Glutamatergic neuron (in vitro differentiated cells): ENCODE measurements at regions not wholly inside any gene's neighbourhood (a gene's known extent, or its start where the extent isn't known, plus 50 kb on each side); places are given as distances from the start of the nearest gene placed in this dataset.
"Not testable (repeated sequence)": the region's sequence is repeated elsewhere in the genome, so short reads cannot be mapped to it uniquely, and the experiment has no call there.

Source experiments
- DNase-seq: peaks from one replicate; pipeline ENCODE4 v3.0.0; 2022
- H3K27ac Mint-ChIP-seq: one replicate; pipeline ENCODE4 v1.8.0; 2020; ENCODE audit warnings: mild to moderate bottlenecking, mixed read lengths, inconsistent platforms; ENCODE audit not compliant: unreplicated experiment
- H3K27me3 Mint-ChIP-seq: one replicate; pipeline ENCODE4 v1.8.0; 2020; ENCODE audit warnings: mild to moderate bottlenecking, moderate library complexity, mixed read lengths, inconsistent platforms; ENCODE audit not compliant: unreplicated experiment
- H3K36me3 Mint-ChIP-seq: one replicate; pipeline ENCODE4 v1.8.0; 2020; ENCODE audit warnings: mild to moderate bottlenecking, mixed read lengths, inconsistent platforms; ENCODE audit not compliant: unreplicated experiment
- H3K4me1 Mint-ChIP-seq: one replicate; pipeline ENCODE4 v1.8.0; 2020; ENCODE audit warnings: mild to moderate bottlenecking, low read depth, mixed read lengths, inconsistent platforms; ENCODE audit not compliant: unreplicated experiment
- H3K4me3 Mint-ChIP-seq: one replicate; pipeline ENCODE4 v1.8.0; 2020; ENCODE audit warnings: mild to moderate bottlenecking, mixed read lengths, inconsistent platforms; ENCODE audit not compliant: unreplicated experiment
- H3K9me3 Mint-ChIP-seq: one replicate; pipeline ENCODE4 v1.8.0; 2020; ENCODE audit warnings: mild to moderate bottlenecking, moderate library complexity, mixed read lengths, inconsistent platforms; ENCODE audit not compliant: unreplicated experiment
- TF ChIP-seq, protein P1 (sequence below): fragments of 200-600 bp; sonication (generic); IDR thresholded peaks from one replicate; pipeline ENCODE4 v1.5.0; 2021; ENCODE audit not compliant: partially characterized antibody, unreplicated experiment

DNA sequence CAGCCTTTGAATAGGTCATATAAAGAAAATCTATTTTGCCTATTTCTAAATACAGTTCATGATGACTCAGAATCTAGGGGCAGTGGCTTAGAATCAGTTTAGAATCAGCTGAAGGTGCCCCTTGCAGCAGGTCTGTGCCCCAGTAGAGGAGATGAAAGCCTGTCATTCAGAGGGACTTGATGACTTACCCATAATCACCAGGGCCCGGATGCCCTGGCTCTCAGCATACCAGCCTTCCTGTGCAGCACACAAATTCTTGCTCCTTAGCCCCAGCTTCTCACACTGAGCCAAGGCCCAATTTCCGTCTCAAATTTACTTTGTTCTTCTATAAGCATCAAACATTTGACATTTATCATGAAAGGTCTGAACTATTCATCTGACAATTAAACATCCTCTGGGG is 83.2 kb upstream of the EOMES start:
- no peaks in the 10 kb centered on the region for H3K4me1 Mint-ChIP-seq
- no peaks in the 10 kb centered on the region for H3K36me3 Mint-ChIP-seq
- H3K27me3 Mint-ChIP-seq, result no peaks in the 10 kb centered on the region
- no peak overlapping the region for H3K4me3 Mint-ChIP-seq
- DNase-seq, result no peak
- no peak overlapping the region for H3K27ac Mint-ChIP-seq
- TF ChIP-seq, protein P1, sequence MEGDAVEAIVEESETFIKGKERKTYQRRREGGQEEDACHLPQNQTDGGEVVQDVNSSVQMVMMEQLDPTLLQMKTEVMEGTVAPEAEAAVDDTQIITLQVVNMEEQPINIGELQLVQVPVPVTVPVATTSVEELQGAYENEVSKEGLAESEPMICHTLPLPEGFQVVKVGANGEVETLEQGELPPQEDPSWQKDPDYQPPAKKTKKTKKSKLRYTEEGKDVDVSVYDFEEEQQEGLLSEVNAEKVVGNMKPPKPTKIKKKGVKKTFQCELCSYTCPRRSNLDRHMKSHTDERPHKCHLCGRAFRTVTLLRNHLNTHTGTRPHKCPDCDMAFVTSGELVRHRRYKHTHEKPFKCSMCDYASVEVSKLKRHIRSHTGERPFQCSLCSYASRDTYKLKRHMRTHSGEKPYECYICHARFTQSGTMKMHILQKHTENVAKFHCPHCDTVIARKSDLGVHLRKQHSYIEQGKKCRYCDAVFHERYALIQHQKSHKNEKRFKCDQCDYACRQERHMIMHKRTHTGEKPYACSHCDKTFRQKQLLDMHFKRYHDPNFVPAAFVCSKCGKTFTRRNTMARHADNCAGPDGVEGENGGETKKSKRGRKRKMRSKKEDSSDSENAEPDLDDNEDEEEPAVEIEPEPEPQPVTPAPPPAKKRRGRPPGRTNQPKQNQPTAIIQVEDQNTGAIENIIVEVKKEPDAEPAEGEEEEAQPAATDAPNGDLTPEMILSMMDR, result no peak
- H3K9me3 Mint-ChIP-seq, result no peaks in the 10 kb centered on the region

DNA sequence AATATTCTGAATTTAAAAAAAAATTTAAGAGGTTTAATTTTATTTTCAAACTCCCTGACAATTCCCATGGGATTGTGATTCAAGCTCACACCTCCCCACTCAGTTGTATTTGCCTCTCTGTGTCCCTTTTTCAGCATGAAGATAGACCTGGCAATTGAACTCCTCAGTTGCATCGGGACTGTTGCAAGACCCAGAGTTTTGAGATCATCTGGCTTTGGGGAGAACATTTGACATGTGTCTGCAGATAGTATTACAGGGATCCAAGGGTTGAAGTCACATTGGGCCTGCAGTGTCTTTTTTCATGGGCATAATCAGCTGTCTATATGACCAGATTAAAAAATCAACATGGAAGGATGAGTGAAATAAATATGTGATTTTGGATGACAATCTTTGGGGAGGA is 91.1 kb upstream of the EOMES start:
- no peak overlapping the region for H3K27ac Mint-ChIP-seq
- H3K4me3 Mint-ChIP-seq, result no peak overlapping the region
- peaks cover 2% of the 10 kb centered on the region for H3K27me3 Mint-ChIP-seq
- H3K4me1 Mint-ChIP-seq, result no peaks in the 10 kb centered on the region
- peaks cover 1% of the 10 kb centered on the region for H3K9me3 Mint-ChIP-seq
- no peaks in the 10 kb centered on the region for H3K36me3 Mint-ChIP-seq
- no peak for DNase-seq
- TF ChIP-seq, protein P1, result no peak

DNA sequence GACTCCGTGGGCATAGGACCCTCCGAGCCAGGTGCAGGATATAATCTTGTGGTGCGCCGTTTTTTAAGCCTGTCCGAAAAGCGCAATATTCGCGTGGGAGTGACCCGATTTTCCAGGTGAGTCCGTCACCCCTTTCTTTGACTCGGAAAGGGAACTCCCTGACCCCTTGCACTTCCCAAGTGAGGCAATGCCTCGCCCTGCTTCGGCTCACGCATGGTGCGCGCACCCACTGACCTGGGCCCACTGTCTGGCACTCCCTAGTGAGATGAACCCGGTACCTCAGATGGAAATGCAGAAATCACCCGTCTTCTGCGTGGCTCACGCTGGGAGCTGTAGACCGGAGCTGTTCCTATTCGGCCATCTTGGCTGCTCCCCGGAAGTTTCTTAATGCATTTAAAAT is 99.5 kb upstream of the EOMES start:
- Mint-ChIP-seq H3K27ac (peak overlapping the region; percentile 82), H3K4me3 (peak overlapping the region; percentile 80)
- not testable (repeated sequence) for H3K27me3 Mint-ChIP-seq, H3K9me3 Mint-ChIP-seq, DNase-seq, H3K36me3 Mint-ChIP-seq, H3K4me1 Mint-ChIP-seq

DNA sequence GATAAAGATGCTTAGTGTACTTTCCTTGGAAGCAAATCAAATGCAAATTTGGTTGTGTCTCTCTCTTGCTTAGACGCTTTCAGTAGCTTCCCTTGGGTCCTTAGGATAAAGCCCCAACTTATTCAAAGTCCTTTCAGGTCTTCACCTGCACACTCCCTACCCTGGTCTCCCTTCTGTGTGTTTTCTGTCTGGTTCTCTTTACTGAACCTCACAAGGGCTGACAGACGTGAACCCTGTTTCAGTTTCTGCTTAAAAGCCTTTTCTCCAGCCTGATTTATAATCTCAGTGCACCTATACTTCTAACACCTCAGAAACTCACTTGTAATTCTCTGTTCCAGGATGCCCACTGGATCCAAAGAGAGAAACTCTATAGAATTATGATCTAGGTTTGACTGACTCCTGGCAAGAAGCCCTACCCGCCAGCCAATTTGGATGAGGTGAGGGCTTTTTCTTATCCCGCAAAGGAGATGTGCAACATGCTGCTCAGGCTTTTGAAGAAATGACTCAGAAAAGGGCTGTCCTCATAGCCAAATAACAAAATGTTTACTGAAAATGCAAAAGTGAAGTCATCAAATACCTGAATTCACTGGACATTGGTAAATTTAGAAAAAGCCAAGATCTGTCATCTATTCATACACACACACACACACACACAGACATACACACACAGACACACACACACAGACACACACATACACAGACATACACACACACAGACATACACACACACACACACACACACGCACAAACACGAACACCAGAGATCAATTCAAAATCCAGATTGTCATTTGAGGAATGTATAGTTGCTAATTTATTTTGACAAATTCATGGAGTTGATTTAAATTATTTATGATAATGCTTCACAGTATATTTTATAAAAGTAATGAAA is 102.4 kb upstream of the EOMES start:
- H3K27ac Mint-ChIP-seq, result no peak overlapping the region
- H3K4me1 Mint-ChIP-seq, result no peaks in the 10 kb centered on the region
- H3K36me3 Mint-ChIP-seq, result no peaks in the 10 kb centered on the region
- peaks cover 1% of the 10 kb centered on the region for H3K27me3 Mint-ChIP-seq
- TF ChIP-seq, protein P1, result no peak
- DNase-seq, result no peak
- H3K9me3 Mint-ChIP-seq, result peaks cover 4% of the 10 kb centered on the region
- no peak overlapping the region for H3K4me3 Mint-ChIP-seq

DNA sequence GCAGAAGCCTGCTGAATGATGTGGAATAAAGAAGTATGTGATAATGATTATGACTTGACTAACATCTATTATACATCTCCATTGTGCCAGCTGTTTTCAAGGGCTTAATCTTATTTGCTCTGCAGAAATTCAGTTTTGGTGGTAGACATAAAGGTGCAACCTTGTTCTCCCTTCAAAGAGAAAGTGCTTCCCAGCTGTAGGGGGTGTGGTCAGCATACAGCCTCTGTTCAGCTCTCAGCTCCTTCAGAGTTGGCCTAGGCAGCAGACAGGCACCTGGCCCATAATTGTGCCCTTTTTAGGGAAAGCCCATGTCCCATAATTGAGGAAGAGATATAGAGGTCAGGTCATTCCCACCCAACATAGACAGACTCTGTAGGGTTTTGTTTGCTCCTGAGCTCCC is 104.3 kb upstream of the EOMES start:
- peaks cover 1% of the 10 kb centered on the region for H3K27me3 Mint-ChIP-seq
- peaks cover 4% of the 10 kb centered on the region for H3K9me3 Mint-ChIP-seq
- no peak overlapping the region for H3K4me3 Mint-ChIP-seq
- no peak for DNase-seq
- H3K4me1 Mint-ChIP-seq, result no peaks in the 10 kb centered on the region
- H3K36me3 Mint-ChIP-seq, result no peaks in the 10 kb centered on the region
- no peak overlapping the region for H3K27ac Mint-ChIP-seq
- TF ChIP-seq, protein P1, result no peak
